ENCODE measurements at regions not wholly inside any gene's neighbourhood (a gene's known extent, or its start where the extent isn't known, plus 50 kb on each side); places are given as distances from the start of the nearest gene placed in this dataset.

DNA sequence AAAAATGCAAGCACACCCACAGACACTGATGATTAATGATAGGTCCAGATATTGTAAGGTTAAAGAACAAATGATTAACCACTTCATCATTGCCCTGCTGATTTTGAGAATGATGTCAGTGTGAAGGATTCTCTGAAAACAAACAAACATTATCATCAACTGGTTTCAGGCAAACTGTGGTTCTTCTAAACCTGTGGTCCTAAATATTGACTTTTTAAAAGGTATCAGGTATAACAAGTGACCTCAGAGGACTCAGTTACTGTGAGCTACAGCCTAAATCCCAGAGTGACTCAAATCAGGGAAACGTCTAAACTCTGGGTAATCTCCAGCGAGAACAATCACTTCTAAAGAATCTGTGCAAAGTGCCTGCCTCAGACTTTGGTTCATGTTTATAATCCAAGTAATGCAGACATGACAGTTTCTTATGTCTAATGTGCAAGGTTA is 172.3 kb upstream of the CDH6 start:
- Histone ChIP-seq H3K4me3 (no peak overlapping the region), H3K27me3 (ENCODE audit: low read depth) (no peaks in the 10 kb centered on the region), H3K27ac (replicated peaks) (no peak overlapping the region), H3K9me3 (replicated peaks) (no peaks in the 10 kb centered on the region), H3K4me1 (no peaks in the 10 kb centered on the region), H3K36me3 (no peaks in the 10 kb centered on the region)
- intact Hi-C loops (cut with micrococcal nuclease), result no loop called here
- no peak for DNase-seq
- TF ChIP-seq, protein P1, sequence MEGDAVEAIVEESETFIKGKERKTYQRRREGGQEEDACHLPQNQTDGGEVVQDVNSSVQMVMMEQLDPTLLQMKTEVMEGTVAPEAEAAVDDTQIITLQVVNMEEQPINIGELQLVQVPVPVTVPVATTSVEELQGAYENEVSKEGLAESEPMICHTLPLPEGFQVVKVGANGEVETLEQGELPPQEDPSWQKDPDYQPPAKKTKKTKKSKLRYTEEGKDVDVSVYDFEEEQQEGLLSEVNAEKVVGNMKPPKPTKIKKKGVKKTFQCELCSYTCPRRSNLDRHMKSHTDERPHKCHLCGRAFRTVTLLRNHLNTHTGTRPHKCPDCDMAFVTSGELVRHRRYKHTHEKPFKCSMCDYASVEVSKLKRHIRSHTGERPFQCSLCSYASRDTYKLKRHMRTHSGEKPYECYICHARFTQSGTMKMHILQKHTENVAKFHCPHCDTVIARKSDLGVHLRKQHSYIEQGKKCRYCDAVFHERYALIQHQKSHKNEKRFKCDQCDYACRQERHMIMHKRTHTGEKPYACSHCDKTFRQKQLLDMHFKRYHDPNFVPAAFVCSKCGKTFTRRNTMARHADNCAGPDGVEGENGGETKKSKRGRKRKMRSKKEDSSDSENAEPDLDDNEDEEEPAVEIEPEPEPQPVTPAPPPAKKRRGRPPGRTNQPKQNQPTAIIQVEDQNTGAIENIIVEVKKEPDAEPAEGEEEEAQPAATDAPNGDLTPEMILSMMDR (IDR thresholded peaks at IDR 0.05; ENCODE audit: borderline replicate concordance), result no peak

DNA sequence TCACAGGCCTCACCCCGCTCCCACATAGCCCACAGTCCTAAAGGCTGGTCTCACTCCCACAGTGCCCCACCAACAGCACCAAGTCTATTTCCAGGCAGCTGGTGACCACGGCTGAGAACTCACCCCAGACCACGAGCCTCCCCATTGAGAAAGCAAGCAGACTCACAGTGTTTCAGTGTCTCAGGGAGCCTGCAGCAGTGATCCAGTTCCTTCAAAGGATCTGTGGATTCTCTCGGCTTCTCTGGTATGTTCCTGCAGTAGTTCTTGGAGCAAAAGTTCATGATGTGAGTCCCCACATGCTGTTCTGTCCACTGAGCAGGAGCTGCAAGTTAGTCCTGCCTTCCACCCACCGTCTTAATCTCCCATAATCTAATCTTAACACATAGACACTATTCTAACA is 185.3 kb upstream of the CDH6 start:
- Histone ChIP-seq H3K36me3 (no peaks in the 10 kb centered on the region), H3K27ac (replicated peaks) (no peak overlapping the region), H3K4me3 (no peak overlapping the region), H3K4me1 (no peaks in the 10 kb centered on the region), H3K9me3 (replicated peaks) (peaks cover 8% of the 10 kb centered on the region), H3K27me3 (ENCODE audit: low read depth) (no peaks in the 10 kb centered on the region)
- TF ChIP-seq, protein P1 (IDR thresholded peaks at IDR 0.05; ENCODE audit: borderline replicate concordance), result no peak
- intact Hi-C loops (cut with micrococcal nuclease), result no loop called here
- DNase-seq, result no peak

DNA sequence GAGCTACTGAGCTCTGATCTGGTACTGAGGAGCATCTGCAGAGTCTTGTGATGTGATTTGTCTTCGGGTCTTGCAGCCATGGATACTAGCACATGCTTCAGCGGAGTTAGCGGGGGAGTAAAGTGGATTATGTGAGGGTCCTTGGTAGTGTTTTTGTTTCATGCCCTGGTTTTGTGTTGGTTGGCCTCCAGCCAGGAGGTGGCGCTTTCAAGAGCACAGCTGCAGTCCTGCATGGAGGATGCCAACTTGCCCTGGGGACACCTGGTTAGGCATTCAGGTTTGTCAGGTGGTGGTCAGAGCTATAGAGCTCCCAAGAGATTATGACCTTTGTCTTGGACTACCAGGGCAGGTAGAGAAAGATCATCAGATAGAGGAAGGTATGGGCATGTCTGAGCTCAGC is 185.8 kb upstream of the CDH6 start:
- intact Hi-C loops (cut with micrococcal nuclease), result no loop called here

DNA sequence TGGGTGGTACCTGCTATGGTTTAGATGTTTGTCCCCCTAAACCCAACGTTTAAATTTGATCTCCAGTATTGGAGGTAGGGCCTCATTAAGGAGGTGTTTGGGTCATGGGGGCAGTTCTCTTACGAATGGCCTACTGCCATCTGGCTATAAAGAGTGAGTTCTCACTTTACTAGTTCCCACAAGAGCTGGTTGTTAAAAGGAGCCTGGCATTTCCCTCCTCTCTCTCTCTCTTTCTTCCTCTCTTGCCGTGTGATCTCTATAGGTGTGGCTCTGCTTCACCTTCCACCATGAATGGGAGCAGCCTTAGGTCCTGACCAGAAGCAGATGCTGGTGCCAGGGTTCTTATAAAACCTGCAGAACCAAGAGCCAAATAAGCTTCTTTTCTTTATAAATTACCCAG is 193.2 kb upstream of the CDH6 start:
- DNase-seq, result no peak
- H3K4me1 ChIP-seq, result no peaks in the 10 kb centered on the region
- H3K4me3 ChIP-seq, result no peak overlapping the region
- H3K36me3 ChIP-seq, result no peaks in the 10 kb centered on the region
- H3K27ac ChIP-seq (replicated peaks), result no peak overlapping the region
- no peaks in the 10 kb centered on the region for H3K27me3 ChIP-seq (ENCODE audit: low read depth)
- intact Hi-C loops (cut with micrococcal nuclease), result no loop called here
- H3K9me3 ChIP-seq (replicated peaks), result peaks cover 18% of the 10 kb centered on the region
- TF ChIP-seq, protein P1 (IDR thresholded peaks at IDR 0.05; ENCODE audit: borderline replicate concordance), result no peak

More for the DNA sequence above, 185.8 kb upstream of the CDH6 start:
- no peaks in the 10 kb centered on the region for H3K27me3 ChIP-seq (ENCODE audit: low read depth)
- no peaks in the 10 kb centered on the region for H3K4me1 ChIP-seq
- no peak for DNase-seq
- H3K4me3 ChIP-seq, result no peak overlapping the region
- no peak overlapping the region for H3K27ac ChIP-seq (replicated peaks)
- H3K9me3 ChIP-seq (replicated peaks), result peaks cover 12% of the 10 kb centered on the region
- TF ChIP-seq, protein P1 (IDR thresholded peaks at IDR 0.05; ENCODE audit: borderline replicate concordance), result no peak
- no peaks in the 10 kb centered on the region for H3K36me3 ChIP-seq

DNA sequence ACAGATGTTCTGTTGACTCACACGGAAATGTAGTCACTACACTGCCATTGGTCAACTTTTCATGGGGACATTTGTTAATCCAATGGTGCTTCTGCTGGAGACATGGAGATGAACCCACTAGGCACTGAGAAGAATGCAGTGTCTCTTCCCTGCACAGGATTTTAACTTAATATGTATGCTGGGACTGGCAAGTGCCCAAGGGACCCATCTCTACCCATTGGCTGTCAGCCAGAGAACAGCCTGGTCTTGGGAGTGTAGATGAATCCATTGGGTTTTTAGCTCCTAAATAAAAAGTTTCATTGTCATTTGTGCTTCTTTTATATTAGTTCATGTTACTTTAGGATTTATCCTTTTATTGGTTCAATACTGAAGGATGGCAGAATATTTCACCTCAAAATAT is 195.8 kb upstream of the CDH6 start:
- TF ChIP-seq, protein P1 (IDR thresholded peaks at IDR 0.05; ENCODE audit: borderline replicate concordance), result no peak
- no peaks in the 10 kb centered on the region for H3K4me1 ChIP-seq
- H3K36me3 ChIP-seq, result no peaks in the 10 kb centered on the region
- H3K27ac ChIP-seq (replicated peaks), result no peak overlapping the region
- intact Hi-C loops (cut with micrococcal nuclease), result no loop called here
- no peaks in the 10 kb centered on the region for H3K27me3 ChIP-seq (ENCODE audit: low read depth)
- no peak for DNase-seq
- peaks cover 10% of the 10 kb centered on the region for H3K9me3 ChIP-seq (replicated peaks)
- no peak overlapping the region for H3K4me3 ChIP-seq

DNA sequence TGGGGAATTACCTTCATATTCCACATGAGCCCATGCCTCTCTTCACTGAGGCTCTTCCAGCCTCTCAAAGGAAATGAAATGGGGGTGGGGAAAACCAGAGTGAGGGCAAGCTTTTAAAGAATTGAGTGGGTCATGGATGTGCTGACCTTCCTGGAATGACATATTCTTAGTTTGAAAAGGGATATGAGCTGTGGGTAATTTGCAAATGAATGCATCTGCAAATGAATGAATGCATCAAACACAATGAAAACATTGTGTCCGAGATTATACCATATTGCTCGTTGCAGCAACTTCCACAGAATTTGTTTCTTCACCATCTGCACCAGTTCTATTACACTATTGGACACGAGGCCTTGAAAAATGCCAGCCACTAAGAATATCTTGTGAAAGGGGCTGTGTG is 198.6 kb upstream of the CDH6 start:
- intact Hi-C loops (cut with micrococcal nuclease), result no loop called here
- Histone ChIP-seq H3K4me3 (no peak overlapping the region), H3K27me3 (ENCODE audit: low read depth) (no peaks in the 10 kb centered on the region), H3K9me3 (replicated peaks) (peaks cover 6% of the 10 kb centered on the region), H3K4me1 (no peaks in the 10 kb centered on the region), H3K36me3 (no peaks in the 10 kb centered on the region), H3K27ac (replicated peaks) (no peak overlapping the region)
- no peak for DNase-seq
- TF ChIP-seq, protein P1 (IDR thresholded peaks at IDR 0.05; ENCODE audit: borderline replicate concordance), result no peak

All from left ventricle myocardium inferior (tissue), 1 donor.